Erythroblast (primary cell): ENCODE measurements at regions not wholly inside any gene's neighbourhood (a gene's known extent, or its start where the extent isn't known, plus 50 kb on each side); places are given as distances from the start of the nearest gene placed in this dataset.

ENCODE experiments used
- GATA1 ChIP-seq: IDR thresholded peaks from 2 replicates; pipeline ENCODE4 v1.6.1; 2011; ENCODE audit warnings: low read depth, mild to moderate bottlenecking, control low read depth, low read length, moderate library complexity
- POLR2A ChIP-seq: IDR thresholded peaks from 2 replicates; pipeline ENCODE4 v1.6.1; 2011; ENCODE audit warnings: mild to moderate bottlenecking, low read length

DNA sequence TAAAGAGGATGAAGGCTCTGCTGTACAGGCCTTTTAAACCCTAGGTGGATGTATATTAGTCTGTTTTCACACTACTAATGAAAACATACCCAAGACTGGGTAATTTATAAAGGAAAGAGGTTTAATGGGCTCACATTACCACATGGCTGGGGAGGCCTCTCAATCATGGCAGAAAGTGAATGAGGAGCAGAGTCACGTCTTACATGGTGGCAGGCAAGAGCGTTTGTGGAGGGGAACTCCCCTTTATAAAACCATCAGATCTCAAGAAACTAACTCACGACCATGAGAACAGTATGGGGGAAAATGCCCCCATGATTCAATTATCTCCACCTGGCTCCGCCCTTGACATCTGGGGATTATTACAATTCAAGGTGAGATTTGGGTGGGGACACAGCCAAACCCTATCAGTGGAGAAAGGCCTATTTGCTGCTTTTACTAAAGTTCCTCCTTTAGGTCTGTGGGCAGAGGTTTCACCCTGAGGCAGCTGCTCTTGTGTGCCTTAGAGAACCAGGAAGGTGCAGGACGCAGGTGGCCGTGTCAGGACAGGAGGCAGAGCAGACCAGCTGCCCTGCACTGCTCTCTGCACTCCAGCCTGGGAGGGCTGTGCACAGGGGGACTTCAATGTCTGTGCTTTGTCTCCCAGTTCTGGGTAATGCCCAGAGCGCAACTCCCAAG lies 178.8 kb upstream of the HDAC4 start:
- TF ChIP-seq POLR2A (no peak), GATA1 (no peak)
